Chondrocyte (in vitro differentiated cells): ENCODE measurements at regions not wholly inside any gene's neighbourhood (a gene's known extent, or its start where the extent isn't known, plus 50 kb on each side); places are given as distances from the start of the nearest gene placed in this dataset.

Experiments
- DNase-seq: peaks from one replicate; pipeline ENCODE4 v3.0.0; 2021; ENCODE audit warnings: mixed read lengths, low spot score
- H3K27ac Mint-ChIP-seq: one replicate; pipeline ENCODE4 v1.8.0; 2021; ENCODE audit warnings: mild to moderate bottlenecking, moderate library complexity, mixed read lengths; ENCODE audit not compliant: unreplicated experiment
- H3K27me3 Mint-ChIP-seq: 2 replicates; pipeline ENCODE4 v1.8.0; 2021; ENCODE audit warnings: low read depth, mixed read lengths
- H3K36me3 Mint-ChIP-seq: 2 replicates; pipeline ENCODE4 v1.8.0; 2021; ENCODE audit warnings: low read depth, mixed read lengths
- H3K4me1 Mint-ChIP-seq: 2 replicates; pipeline ENCODE4 v1.8.0; 2021; ENCODE audit warnings: low read depth, mild to moderate bottlenecking, mixed read lengths
- H3K4me3 Mint-ChIP-seq: one replicate; pipeline ENCODE4 v1.8.0; 2021; ENCODE audit warnings: mild to moderate bottlenecking, moderate library complexity, mixed read lengths; ENCODE audit not compliant: unreplicated experiment
- H3K9me3 Mint-ChIP-seq: 2 replicates; pipeline ENCODE4 v1.8.0; 2021; ENCODE audit warnings: low read depth, mixed read lengths
- TF ChIP-seq, protein P1 (sequence below): fragments of 200-600 bp; sonication (generic); IDR thresholded peaks from 2 replicates; pipeline ENCODE4 v1.5.0; 2021; ENCODE audit warnings: antibody characterized with exemption, mild to moderate bottlenecking, moderate library complexity

DNA sequence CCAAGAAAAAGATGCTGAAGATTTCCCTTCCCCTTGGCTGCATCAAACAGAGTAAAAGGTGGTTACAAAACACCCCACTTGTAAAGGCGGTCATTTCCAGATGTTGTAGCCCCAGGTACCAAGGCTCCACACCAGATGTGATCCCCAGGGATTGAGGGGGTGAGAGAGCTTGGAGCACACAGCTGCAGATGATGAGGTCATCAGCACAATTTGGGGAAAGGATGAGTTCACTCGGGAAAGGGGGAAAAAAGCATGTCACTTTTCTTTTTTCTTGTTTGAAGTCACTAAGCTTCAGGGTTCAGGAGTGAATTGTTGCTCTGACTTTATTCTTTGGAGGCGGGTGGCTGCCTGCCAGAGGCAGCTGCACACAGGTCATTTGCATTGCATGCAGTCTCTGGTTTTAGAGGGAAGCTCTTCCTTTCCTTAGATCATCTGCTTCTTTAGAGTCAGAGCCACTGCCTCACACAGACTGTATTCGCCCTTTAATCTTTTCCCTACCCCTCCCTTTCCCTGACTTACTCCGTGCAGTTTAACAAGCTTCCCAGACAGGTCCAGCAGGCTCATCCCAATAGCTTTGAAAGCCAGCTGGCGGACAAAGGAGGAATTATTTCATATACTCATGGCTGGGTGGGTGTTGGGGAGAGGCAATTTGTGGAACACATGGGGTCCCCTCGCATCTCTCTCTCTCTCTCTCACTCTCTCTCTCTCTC lies 409.3 kb upstream of the SLC24A2 start:
- Mint-ChIP-seq H3K27ac (no peak overlapping the region), H3K36me3 (peaks cover 4% of the 10 kb centered on the region), H3K4me3 (no peak overlapping the region), H3K9me3 (peaks cover 13% of the 10 kb centered on the region), H3K4me1 (peaks cover 7% of the 10 kb centered on the region), H3K27me3 (peaks cover 14% of the 10 kb centered on the region)
- no peak for DNase-seq
- TF ChIP-seq, protein P1, sequence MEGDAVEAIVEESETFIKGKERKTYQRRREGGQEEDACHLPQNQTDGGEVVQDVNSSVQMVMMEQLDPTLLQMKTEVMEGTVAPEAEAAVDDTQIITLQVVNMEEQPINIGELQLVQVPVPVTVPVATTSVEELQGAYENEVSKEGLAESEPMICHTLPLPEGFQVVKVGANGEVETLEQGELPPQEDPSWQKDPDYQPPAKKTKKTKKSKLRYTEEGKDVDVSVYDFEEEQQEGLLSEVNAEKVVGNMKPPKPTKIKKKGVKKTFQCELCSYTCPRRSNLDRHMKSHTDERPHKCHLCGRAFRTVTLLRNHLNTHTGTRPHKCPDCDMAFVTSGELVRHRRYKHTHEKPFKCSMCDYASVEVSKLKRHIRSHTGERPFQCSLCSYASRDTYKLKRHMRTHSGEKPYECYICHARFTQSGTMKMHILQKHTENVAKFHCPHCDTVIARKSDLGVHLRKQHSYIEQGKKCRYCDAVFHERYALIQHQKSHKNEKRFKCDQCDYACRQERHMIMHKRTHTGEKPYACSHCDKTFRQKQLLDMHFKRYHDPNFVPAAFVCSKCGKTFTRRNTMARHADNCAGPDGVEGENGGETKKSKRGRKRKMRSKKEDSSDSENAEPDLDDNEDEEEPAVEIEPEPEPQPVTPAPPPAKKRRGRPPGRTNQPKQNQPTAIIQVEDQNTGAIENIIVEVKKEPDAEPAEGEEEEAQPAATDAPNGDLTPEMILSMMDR, result no peak

DNA sequence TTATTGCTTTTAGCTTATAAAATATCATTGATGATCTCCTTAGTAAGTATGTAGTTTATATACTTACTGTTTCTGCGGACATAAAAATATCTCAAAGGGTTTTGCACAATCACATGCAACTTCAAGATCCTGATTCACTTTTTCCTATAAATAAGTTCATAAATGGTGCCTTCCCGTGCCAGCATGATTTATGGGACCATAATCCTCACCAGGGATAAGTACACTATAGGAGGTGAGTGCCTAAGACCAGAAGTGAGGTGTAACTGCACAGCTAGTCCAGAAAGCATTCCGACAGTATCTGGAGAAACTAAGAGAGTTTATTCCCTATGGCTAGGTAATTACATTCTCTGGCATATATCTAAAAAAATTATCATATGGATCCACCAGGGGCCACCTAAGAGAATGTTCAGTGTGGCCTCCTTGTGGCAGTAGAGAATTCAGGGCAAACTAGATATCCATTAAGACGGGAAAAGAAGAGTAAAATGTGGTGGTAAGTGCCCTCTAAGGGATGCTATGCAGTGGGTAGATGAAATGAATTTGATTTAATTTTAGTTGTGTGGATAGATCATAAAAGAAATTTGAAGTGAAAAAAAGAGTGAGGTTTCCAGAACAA lies 402.5 kb upstream of the SLC24A2 start:
- H3K36me3 Mint-ChIP-seq, result peaks cover 1% of the 10 kb centered on the region
- H3K4me1 Mint-ChIP-seq, result no peaks in the 10 kb centered on the region
- TF ChIP-seq, protein P1, result peak; percentile 25
- no peak overlapping the region for H3K27ac Mint-ChIP-seq
- H3K4me3 Mint-ChIP-seq, result no peak overlapping the region
- DNase-seq, result no peak
- H3K9me3 Mint-ChIP-seq, result peaks cover 14% of the 10 kb centered on the region
- H3K27me3 Mint-ChIP-seq, result peaks cover 17% of the 10 kb centered on the region

DNA sequence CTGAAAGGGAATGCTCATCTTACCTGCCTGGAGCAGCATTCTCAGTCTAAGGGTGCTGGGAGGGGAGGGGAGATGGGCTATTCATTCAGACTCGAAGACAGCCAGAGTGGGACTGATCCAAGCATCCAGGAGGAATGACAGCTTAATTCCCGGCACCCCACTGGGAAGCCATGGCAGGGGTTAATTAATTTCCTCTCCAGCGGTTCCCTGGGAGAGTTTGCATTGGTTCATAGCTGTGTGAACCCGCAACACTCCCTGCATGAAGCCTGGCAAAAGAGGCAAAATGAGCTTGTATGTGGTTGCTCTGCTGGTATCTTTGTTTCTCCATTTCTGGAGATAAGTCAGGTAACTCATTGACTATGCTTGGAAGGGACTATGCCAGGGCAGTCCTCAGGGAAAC lies 401.0 kb upstream of the SLC24A2 start:
- peaks cover 17% of the 10 kb centered on the region for H3K27me3 Mint-ChIP-seq
- DNase-seq, result no peak
- H3K4me1 Mint-ChIP-seq, result no peaks in the 10 kb centered on the region
- H3K27ac Mint-ChIP-seq, result no peak overlapping the region
- peaks cover 8% of the 10 kb centered on the region for H3K9me3 Mint-ChIP-seq
- TF ChIP-seq, protein P1, result no peak
- no peak overlapping the region for H3K4me3 Mint-ChIP-seq
- H3K36me3 Mint-ChIP-seq, result peaks cover 1% of the 10 kb centered on the region

DNA sequence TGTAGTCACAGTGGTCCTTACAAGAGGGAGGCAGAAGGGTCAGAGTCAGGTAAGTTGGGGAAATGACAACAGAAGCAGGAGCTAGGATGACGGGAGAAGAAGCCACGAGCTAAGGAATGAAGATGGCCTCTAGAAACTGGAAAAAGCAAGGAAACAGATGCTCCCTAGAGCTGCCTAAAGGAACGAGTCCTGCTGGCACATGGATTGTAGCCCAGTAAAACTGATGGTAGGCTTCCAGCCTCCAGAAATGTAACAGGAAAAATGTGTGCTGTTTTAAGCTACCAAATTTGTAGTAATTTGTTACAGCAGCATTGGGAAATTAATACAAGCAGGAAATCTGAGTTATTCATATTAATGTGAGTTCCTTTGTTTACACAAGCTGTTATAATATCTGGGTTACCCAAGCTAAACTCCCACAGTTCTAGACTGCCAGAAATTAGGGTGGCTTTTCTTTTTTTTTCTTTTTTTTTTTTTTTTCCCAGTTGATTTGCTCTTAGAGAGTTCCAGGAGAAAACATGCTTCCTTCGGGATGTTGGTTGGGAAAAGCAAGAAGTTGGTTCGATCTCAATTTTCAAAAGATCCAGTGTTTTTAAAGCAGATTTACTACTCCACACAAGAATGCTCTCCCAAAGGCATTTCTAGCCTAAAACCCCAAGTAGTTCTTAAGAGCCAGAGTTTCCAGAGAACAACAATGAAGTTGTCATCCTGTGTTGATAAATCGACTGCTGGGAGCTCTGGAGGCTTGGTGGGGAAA lies 400.0 kb upstream of the SLC24A2 start:
- Mint-ChIP-seq H3K4me1 (no peaks in the 10 kb centered on the region), H3K4me3 (no peak overlapping the region), H3K9me3 (peaks cover 4% of the 10 kb centered on the region), H3K27ac (no peak overlapping the region), H3K27me3 (peaks cover 20% of the 10 kb centered on the region), H3K36me3 (no peaks in the 10 kb centered on the region)
- no peak for DNase-seq
- TF ChIP-seq, protein P1, result no peak

DNA sequence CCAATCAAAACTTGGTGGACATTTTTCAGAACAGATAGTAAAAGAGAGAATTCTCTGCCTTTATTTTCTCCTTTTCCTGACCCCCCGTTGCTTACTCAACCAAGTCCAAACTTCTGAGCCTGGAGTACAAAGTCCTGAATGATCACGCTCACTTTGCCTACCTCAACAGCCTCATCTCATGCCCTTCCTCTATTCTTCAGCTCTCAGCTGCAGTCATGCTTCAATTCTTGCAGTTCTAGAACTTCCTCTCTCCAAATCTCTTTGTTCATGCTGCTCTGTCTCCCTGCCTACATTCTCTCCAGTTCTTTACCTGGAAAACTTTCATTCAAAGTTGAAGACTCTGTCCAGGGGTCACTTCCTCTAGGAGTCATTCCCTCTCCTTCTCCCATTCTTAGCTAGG lies 398.5 kb upstream of the SLC24A2 start:
- Mint-ChIP-seq H3K27ac (no peak overlapping the region), H3K27me3 (peaks cover 23% of the 10 kb centered on the region), H3K4me3 (no peak overlapping the region), H3K36me3 (no peaks in the 10 kb centered on the region), H3K4me1 (no peaks in the 10 kb centered on the region), H3K9me3 (peaks cover 8% of the 10 kb centered on the region)
- TF ChIP-seq, protein P1, result no peak
- DNase-seq, result no peak
